ENCODE measurements at regions not wholly inside any gene's neighbourhood (a gene's known extent, or its start where the extent isn't known, plus 50 kb on each side); places are given as distances from the start of the nearest gene placed in this dataset.

- H3K36me3 ChIP-seq, result no peaks in the 10 kb centered on the region
- 79 to 88% methylated on average over 1 of the region's 1 CpG for WGBS, 2 donors
- no peak overlapping the region for H3K27ac ChIP-seq
- H3K9me3 ChIP-seq, result no peaks in the 10 kb centered on the region
- intact Hi-C loops (cut with DNase I), result no loop called here
- no peak for DNase-seq
- no peaks in the 10 kb centered on the region for H3K4me1 ChIP-seq
- no peak for TF ChIP-seq EP300 (IDR thresholded peaks at IDR 0.05)
- no peak for TF ChIP-seq POLR2A (IDR thresholded peaks at IDR 0.05)
- TF ChIP-seq POLR2AphosphoS5 (IDR thresholded peaks at IDR 0.05), result no peak
- no peak for TF ChIP-seq CTCF (IDR thresholded peaks at IDR 0.05)
- no peaks in the 10 kb centered on the region for H3K27me3 ChIP-seq
- no peak overlapping the region for H3K4me3 ChIP-seq
Measured at GRCh38 chr7:145951566-145951965, 165.0 kb upstream of the CNTNAP2 start.

- intact Hi-C loops (cut with DNase I), result no loop called here
- Histone ChIP-seq H3K27ac (no peak overlapping the region), H3K9me3 (peaks cover 0 to 4% (median 0%) of the 10 kb centered on the region in 4 donors)
Measured at GRCh38 chr7:145928937-145929336, 187.7 kb upstream of the CNTNAP2 start.

GRCh38 chr7:145919712-145920111 lies 196.9 kb upstream of the CNTNAP2 start:
- no peak overlapping the region for H3K27ac ChIP-seq
- H3K4me1 ChIP-seq, result no peaks in the 10 kb centered on the region
- 89 to 95% methylated on average over 1 of the region's 1 CpG for WGBS, 2 donors
- TF ChIP-seq CTCF (IDR thresholded peaks at IDR 0.05), result no peak
- TF ChIP-seq POLR2A (IDR thresholded peaks at IDR 0.05), result no peak
- no peak for TF ChIP-seq POLR2AphosphoS5 (IDR thresholded peaks at IDR 0.05)
- no peak for TF ChIP-seq EP300 (IDR thresholded peaks at IDR 0.05)
- no peak for DNase-seq
- no peak overlapping the region for H3K4me3 ChIP-seq
- peaks cover 0 to 15% (median 5%) of the 10 kb centered on the region in 4 donors for H3K9me3 ChIP-seq
- intact Hi-C loops (cut with DNase I), result no loop called here
- H3K27me3 ChIP-seq, result no peaks in the 10 kb centered on the region
- no peaks in the 10 kb centered on the region for H3K36me3 ChIP-seq

More at GRCh38 chr7:145928937-145929336, 187.7 kb upstream of the CNTNAP2 start:
- 43 to 45% methylated on average over 1 of the region's 1 CpG for WGBS, 2 donors
- no peaks in the 10 kb centered on the region for H3K36me3 ChIP-seq
- no peak overlapping the region for H3K4me3 ChIP-seq
- TF ChIP-seq POLR2A (IDR thresholded peaks at IDR 0.05) (no peak), EP300 (IDR thresholded peaks at IDR 0.05) (no peak), POLR2AphosphoS5 (IDR thresholded peaks at IDR 0.05) (no peak), CTCF (IDR thresholded peaks at IDR 0.05) (no peak)
- H3K27me3 ChIP-seq, result no peaks in the 10 kb centered on the region
- no peaks in the 10 kb centered on the region for H3K4me1 ChIP-seq
- DNase-seq, result no peak

GRCh38 chr7:145916776-145917175 lies 199.8 kb upstream of the CNTNAP2 start:
- Histone ChIP-seq H3K27ac (no peak overlapping the region), H3K4me3 (no peak overlapping the region), H3K4me1 (no peaks in the 10 kb centered on the region), H3K27me3 (no peaks in the 10 kb centered on the region), H3K36me3 (no peaks in the 10 kb centered on the region), H3K9me3 (peaks cover 0 to 15% (median 4%) of the 10 kb centered on the region in 4 donors)
- no peak for DNase-seq
- TF ChIP-seq POLR2AphosphoS5 (IDR thresholded peaks at IDR 0.05), result no peak
- TF ChIP-seq POLR2A (IDR thresholded peaks at IDR 0.05), result no peak
- TF ChIP-seq EP300 (IDR thresholded peaks at IDR 0.05), result no peak
- no peak for TF ChIP-seq CTCF (IDR thresholded peaks at IDR 0.05)
- 83 to 87% methylated on average over 8 of the region's 8 CpGs for WGBS, 2 donors
- intact Hi-C loops (cut with DNase I), result no loop called here

GRCh38 chr7:145915679-145916078 lies 200.9 kb upstream of the CNTNAP2 start:
- 59 to 64% methylated on average over 2 of the region's 2 CpGs for WGBS, 2 donors
- no peaks in the 10 kb centered on the region for H3K4me1 ChIP-seq
- intact Hi-C loops (cut with DNase I), result no loop called here

More at GRCh38 chr7:145915679-145916078, 200.9 kb upstream of the CNTNAP2 start:
- no peak overlapping the region for H3K27ac ChIP-seq
- no peaks in the 10 kb centered on the region for H3K27me3 ChIP-seq
- no peak for DNase-seq
- no peaks in the 10 kb centered on the region for H3K36me3 ChIP-seq
- H3K4me3 ChIP-seq, result no peak overlapping the region
- peaks cover 0 to 12% (median 4%) of the 10 kb centered on the region in 4 donors for H3K9me3 ChIP-seq
- TF ChIP-seq CTCF (IDR thresholded peaks at IDR 0.05) (no peak), POLR2A (IDR thresholded peaks at IDR 0.05) (no peak), POLR2AphosphoS5 (IDR thresholded peaks at IDR 0.05) (no peak)

All from sigmoid colon (tissue), 6 donors.